K562 (cell line): ENCODE measurements at regions not wholly inside any gene's neighbourhood (a gene's known extent, or its start where the extent isn't known, plus 50 kb on each side); places are given as distances from the start of the nearest gene placed in this dataset.

Source experiments
- ATAC-seq: fragments of 200-7000 bp; cut with Tn5 transposase; 3 replicates; pipeline ENCODE4 v1.9.1; 2020; ENCODE audit warnings: moderate library complexity
- BruUV-seq: library from RNA; stranded (reverse); fragments of 400-500 nt; replicated peaks from 2 replicates; lab custom pipeline; 2021; lab: Mats Ljungman, UMichigan
- CTCF ChIA-PET: fragments of 300-600 bp; formaldehyde crosslinking; extraction: SDS; loops from one replicate; lab custom pipeline; 2021; ENCODE audit warnings: low intra/inter-chr PET ratio; lab: Yijun Ruan, JAX
- POLR2A ChIA-PET: fragments of 300-600, 350-650 bp; sonication (Branson Sonifier 250); formaldehyde crosslinking; extraction: SDS; loops from one replicate; lab custom pipeline; 2021; ENCODE audit warnings: antibody characterized with exemption, inconsistent platforms; lab: Yijun Ruan, JAX
- DNase-seq, 4 experiments: peaks; one replicate each; pipeline versions ENCODE4 v3.0.0 to v3.0.0-alpha.2; 2011 to 2018; ENCODE audit warnings: low spot score in 3 of 4, mixed read lengths in 3 of 4; ENCODE audit errors: extremely low read depth in 1 of 4
- FAIRE-seq: peaks from 2 replicates; lab custom pipeline; 2011; peaks lifted over from hg19 to GRCh38; lab: Jason Lieb, UNC
- H2AFZ ChIP-seq: 2 replicates; pipeline ENCODE4 v1.6.0; 2011; ENCODE audit warnings: low read depth, low read length, control low read depth, inconsistent platforms
- H3K27ac ChIP-seq: fragments of 200-600 bp; 3 replicates; pipeline ENCODE4 v1.8.0; 2011; ENCODE audit warnings: low read depth, mild to moderate bottlenecking, control low read depth, inconsistent platforms, low read length, moderate library complexity, mixed read lengths; ENCODE audit errors: extremely low read depth
- H3K27me3 ChIP-seq, 2 experiments: fragments of 300-600 bp in 1 of 2; 2 replicates in 1 of 2; 3 replicates in 1 of 2; pipeline versions ENCODE4 v1.6.0 to v1.8.0; 2011; ENCODE audit warnings: inconsistent platforms in 2 of 2, low read length in 2 of 2, mild to moderate bottlenecking in 1 of 2, mixed read lengths in 1 of 2, moderate library complexity in 1 of 2; ENCODE audit not compliant: control insufficient read depth in 2 of 2, insufficient read depth in 2 of 2
- H3K36me3 ChIP-seq: fragments of 300-600 bp; 3 replicates; pipeline ENCODE4 v1.8.0; 2011; ENCODE audit warnings: mild to moderate bottlenecking, low read length, inconsistent platforms; ENCODE audit not compliant: control insufficient read depth, insufficient read depth
- H3K4me1 ChIP-seq, 2 experiments: fragments of 200-600 bp in 1 of 2; replicated peaks in 1 of 2; 2 replicates in 1 of 2; 3 replicates in 1 of 2; pipeline versions ENCODE4 v1.5.1 to v1.8.0; 2011; ENCODE audit warnings: inconsistent platforms in 2 of 2, low read length in 2 of 2, mild to moderate bottlenecking in 1 of 2, mixed read lengths in 1 of 2, moderate library complexity in 1 of 2; ENCODE audit not compliant: control insufficient read depth in 2 of 2, insufficient read depth in 2 of 2
- H3K4me2 ChIP-seq: 2 replicates; pipeline ENCODE4 v1.6.1; 2011; ENCODE audit warnings: low read length, control low read depth, inconsistent platforms, mixed read lengths; ENCODE audit not compliant: insufficient read depth
- H3K4me3 ChIP-seq: fragments of 200-600 bp; sonication (generic), shearing (Covaris generic); 2 replicates; pipeline ENCODE4 v1.5.1; 2016; ENCODE audit warnings: control low read depth, inconsistent platforms
- H3K79me2 ChIP-seq: fragments of 200-600 bp; 3 replicates; pipeline ENCODE4 v1.8.0; 2011; ENCODE audit warnings: low read length, inconsistent platforms; ENCODE audit not compliant: control insufficient read depth, insufficient read depth
- H3K9ac ChIP-seq, 2 experiments: 2 replicates each; pipeline versions ENCODE4 v1.6.0 to v1.6.1; 2011; ENCODE audit warnings: low read depth in 2 of 2, low read length in 2 of 2, control low read depth in 1 of 2, inconsistent platforms in 1 of 2, mild to moderate bottlenecking in 1 of 2, mixed read lengths in 1 of 2; ENCODE audit not compliant: insufficient read depth in 1 of 2
- H3K9me1 ChIP-seq: one replicate; pipeline ENCODE4 v1.6.0; 2011; ENCODE audit warnings: inconsistent platforms, mild to moderate bottlenecking, low read length, moderate library complexity; ENCODE audit not compliant: control insufficient read depth, insufficient read depth
- H3K9me3 ChIP-seq: replicated peaks from 2 replicates; pipeline ENCODE4 v1.5.1; 2011; ENCODE audit warnings: low read depth, low read length, inconsistent platforms; ENCODE audit not compliant: control insufficient read depth, insufficient read depth
- H4K20me1 ChIP-seq: replicated peaks from 2 replicates; pipeline ENCODE4 v1.6.1; 2011; ENCODE audit warnings: low read length, inconsistent platforms, mixed read lengths; ENCODE audit not compliant: control insufficient read depth, insufficient read depth
- ASH1L ChIP-seq: fragments of 450-650 bp; IDR thresholded peaks from 2 replicates; pipeline ENCODE4 v1.6.1; 2018; ENCODE audit warnings: borderline replicate concordance, mild to moderate bottlenecking, low read depth; ENCODE audit not compliant: partially characterized antibody
- EZH2 ChIP-seq: IDR thresholded peaks from 2 replicates; pipeline ENCODE4 v1.6.1; 2012; ENCODE audit warnings: low read depth, mild to moderate bottlenecking, inconsistent platforms, low read length, borderline replicate concordance
- MAX ChIP-seq: sonication (generic); formaldehyde crosslinking; IDR thresholded peaks from 2 replicates; pipeline ENCODE4 v1.9.0; 2022; ENCODE audit warnings: mild to moderate bottlenecking, missing genetic modification reagents
- MYBL2 ChIP-seq, 2 experiments: fragments of 450-650 bp in 1 of 2; sonication (generic) in 1 of 2; formaldehyde crosslinking in 1 of 2; IDR thresholded peaks; 2 replicates each; pipeline versions ENCODE4 v1.6.1 to v1.8.1; 2017 to 2022; ENCODE audit warnings: borderline replicate concordance in 1 of 2, inconsistent platforms in 1 of 2, low read depth in 1 of 2, mild to moderate bottlenecking in 1 of 2, missing genetic modification reagents in 1 of 2, moderate library complexity in 1 of 2
- PBX2 ChIP-seq, 2 experiments: IDR thresholded peaks in 1 of 2; conservative IDR thresholded peaks in 1 of 2; 2 replicates each; pipeline ENCODE4 v1.6.1; 2016; ENCODE audit warnings: low read depth in 2 of 2, mild to moderate bottlenecking in 1 of 2, missing compliant biosample characterization in 1 of 2, missing genetic modification characterization in 1 of 2, moderate library complexity in 1 of 2
- SIN3B ChIP-seq: fragments of 450-650 bp; IDR thresholded peaks from 2 replicates; pipeline ENCODE4 v1.6.1; 2017; ENCODE audit warnings: low read depth, mild to moderate bottlenecking, moderate library complexity
- SPI1 ChIP-seq: IDR thresholded peaks from 2 replicates; pipeline ENCODE4 v1.6.1; 2011; ENCODE audit warnings: low read depth, low read length, control low read depth, borderline replicate concordance
- ZNF277 ChIP-seq: fragments of 250-450 bp; sonication (Bioruptor Pico); IDR thresholded peaks from 2 replicates; pipeline ENCODE4 v1.8.0; 2022; ENCODE audit warnings: inconsistent platforms, mild to moderate bottlenecking, moderate library complexity, borderline replicate concordance
- WGBS: fragments of 100-300 bp; shearing (Covaris generic); methylation state at CpG from one replicate; pipeline ENCODE4 v1.1.6; 2016; ENCODE audit warnings: low coverage, mixed read lengths; ENCODE audit not compliant: insufficient coverage; ENCODE audit errors: missing lambda C conversion rate; 5-methylcytosine and 5-hydroxymethylcytosine counted together
- in situ Hi-C: fragments of 300-500 bp; cut with MboI; formaldehyde crosslinking; loops from 4 replicates; pipeline ENCODE4 v1.15.0; 2018; ENCODE audit warnings: inconsistent platforms, mixed read lengths
- intact Hi-C: fragments of 100-400 bp; cut with micrococcal nuclease; formaldehyde crosslinking; loops from 2 replicates; pipeline ENCODE4 v1.14.2; 2022

- Histone ChIP-seq H3K4me3 (no peak overlapping the region), H3K36me3 (no peaks in the 10 kb centered on the region), H3K9me3 (no peaks in the 10 kb centered on the region), H3K4me1 (no peaks in the 10 kb centered on the region), H3K4me2 (no peak overlapping the region), H3K79me2 (no peaks in the 10 kb centered on the region), H4K20me1 (no peaks in the 10 kb centered on the region), H3K27me3 (peaks cover 0 to 16% of the 10 kb centered on the region in 2 experiments; a peak in 2 of 5 replicates), H3K27ac (no peak overlapping the region), H3K9me1 (no peaks in the 10 kb centered on the region), H3K9ac (no peak overlapping the region), H2AFZ (no peak overlapping the region)
- intact Hi-C loops (no loop called here), in situ Hi-C loops (no loop called here)
- DNase-seq: no peak
- FAIRE-seq: no peak
- CTCF ChIA-PET: no interaction called here
- POLR2A ChIA-PET: interaction anchor here (1.2 kb wide), 1 partner anchor 26 kb away, joined by 4 read pairs; no protein-coding TSS in a partner anchor
- TF ChIP-seq SPI1 (peak; percentile 68; the same call in 1 of the 2 replicates), EZH2 (no peak)
- no TSS peak for BruUV-seq
- 2% methylated on average over 5 of the region's 8 CpGs for WGBS
- no peak for ATAC-seq
These were observed 152.7 kb downstream of the ADAMTS15 start for GRCh38 chr11:130601141-130601540.

- BruUV-seq: no TSS peak
- FAIRE-seq (no peak), DNase-seq (no peak), ATAC-seq (no peak)
- H3K4me3 ChIP-seq: no peak overlapping the region
- H3K27me3 ChIP-seq: peaks cover 0 to 16% of the 10 kb centered on the region in 2 experiments; a peak in 2 of 5 replicates
- in situ Hi-C loops (no loop called here), intact Hi-C loops (no loop called here)
- no peaks in the 10 kb centered on the region for H4K20me1 ChIP-seq
- H3K4me1 ChIP-seq: no peaks in the 10 kb centered on the region
- H3K9me3 ChIP-seq: no peaks in the 10 kb centered on the region
- ChIA-PET CTCF (no interaction called here), POLR2A (interaction anchor here (1.2 kb wide), 1 partner anchor 27 kb away, joined by 4 read pairs; no protein-coding TSS in a partner anchor)
- H3K9me1 ChIP-seq: no peaks in the 10 kb centered on the region
- no peak overlapping the region for H2AFZ ChIP-seq
- H3K79me2 ChIP-seq: no peaks in the 10 kb centered on the region
- 0% methylated on average over 16 of the region's 16 CpGs for WGBS
- no peak overlapping the region for H3K27ac ChIP-seq
- H3K4me2 ChIP-seq: no peak overlapping the region
- H3K36me3 ChIP-seq: no peaks in the 10 kb centered on the region
- no peak overlapping the region for H3K9ac ChIP-seq
- TF ChIP-seq ZNF277 (no peak), MYBL2 (IDR thresholded peaks at IDR 0.05; ENCODE audit: low read depth) (no peak), MYBL2 (CRISPR knock-in tag; IDR thresholded peaks at IDR 0.05; ENCODE audit: borderline replicate concordance) (no peak), MAX (CRISPR knock-in tag) (no peak), PBX2 (CRISPR knock-in tag; IDR thresholded peaks at IDR 0.05; ENCODE audit: low read depth) (no peak), PBX2 (tag; conservative IDR thresholded peaks at IDR 0.05; ENCODE audit: low read depth) (no peak), SIN3B (no peak), ASH1L (no peak)
These were observed 153.5 kb downstream of the ADAMTS15 start for GRCh38 chr11:130601764-130602460.
